CD14-positive monocyte (primary cell): ENCODE measurements at regions not wholly inside any gene's neighbourhood (a gene's known extent, or its start where the extent isn't known, plus 50 kb on each side); places are given as distances from the start of the nearest gene placed in this dataset.

Source experiments
- DNase-seq, 3 donors: peaks; one replicate each; pipeline ENCODE4 v3.0.0-alpha.2; 2011 to 2022
- H2AFZ ChIP-seq: 2 replicates; pipeline ENCODE4 v1.6.0; 2012; ENCODE audit warnings: mild to moderate bottlenecking, low read depth, low read length, inconsistent platforms; ENCODE audit not compliant: insufficient read depth, poor library complexity, severe bottlenecking
- H3K27ac ChIP-seq, 2 donors: 1 replicate in 1 of 2; 2 replicates in 1 of 2; pipeline ENCODE4 v1.5.1; 2012 to 2013; ENCODE audit warnings: low read length in 2 of 2, control low read depth in 1 of 2, inconsistent platforms in 1 of 2, low read depth in 1 of 2, mild to moderate bottlenecking in 1 of 2
- H3K27me3 ChIP-seq, 2 donors: one replicate each; pipeline versions ENCODE4 v1.6.0 to v1.6.1; 2011 to 2013; ENCODE audit warnings: low read length in 2 of 2; ENCODE audit not compliant: control insufficient read depth in 2 of 2, insufficient read depth in 2 of 2
- H3K36me3 ChIP-seq, 2 donors: replicated peaks in 1 of 2; 1 replicate in 1 of 2; 2 replicates in 1 of 2; pipeline versions ENCODE4 v1.5.1 to v1.6.1; 2012 to 2013; ENCODE audit warnings: low read length in 2 of 2, control low read depth in 1 of 2, inconsistent platforms in 1 of 2, mild to moderate bottlenecking in 1 of 2; ENCODE audit not compliant: insufficient read depth in 2 of 2, control insufficient read depth in 1 of 2
- H3K4me1 ChIP-seq, 2 donors: 1 replicate in 1 of 2; 2 replicates in 1 of 2; pipeline versions ENCODE4 v1.5.1 to v1.6.1; 2012 to 2013; ENCODE audit warnings: low read length in 2 of 2, control low read depth in 1 of 2, inconsistent platforms in 1 of 2, mild to moderate bottlenecking in 1 of 2, moderate library complexity in 1 of 2; ENCODE audit not compliant: insufficient read depth in 2 of 2, control insufficient read depth in 1 of 2
- H3K4me2 ChIP-seq: replicated peaks from 2 replicates; pipeline ENCODE3; 2012; ENCODE audit warnings: low read length, moderate library complexity, mild to moderate bottlenecking; ENCODE audit not compliant: poor library complexity, severe bottlenecking; ENCODE audit errors: extremely low read depth
- H3K4me3 ChIP-seq, 3 experiments: fragments of 200-600 bp in 1 of 3; sonication (generic) in 1 of 3; replicated peaks in 1 of 3; 1 replicate in 2 of 3; 2 replicates in 1 of 3; pipeline ENCODE4 v1.5.1; 2011 to 2013; ENCODE audit warnings: low read length in 3 of 3, mild to moderate bottlenecking in 3 of 3, control low read depth in 2 of 3, low read depth in 2 of 3, inconsistent platforms in 1 of 3, moderate library complexity in 1 of 3
- H3K79me2 ChIP-seq: 2 replicates; pipeline ENCODE4 v1.6.0; 2012; ENCODE audit warnings: mild to moderate bottlenecking, control low read depth, inconsistent platforms, low read length, moderate library complexity; ENCODE audit not compliant: insufficient read depth
- H3K9ac ChIP-seq: 2 replicates; pipeline ENCODE4 v1.6.0; 2017; ENCODE audit warnings: low read length, mild to moderate bottlenecking; ENCODE audit not compliant: insufficient read depth, poor library complexity, severe bottlenecking
- H3K9me3 ChIP-seq, 2 donors: replicated peaks in 1 of 2; 1 replicate in 1 of 2; 2 replicates in 1 of 2; pipeline versions ENCODE4 v1.5.1 to v1.6.1; 2012 to 2013; ENCODE audit warnings: low read length in 2 of 2, control low read depth in 1 of 2; ENCODE audit not compliant: control insufficient read depth in 1 of 2, insufficient read depth in 1 of 2
- H4K20me1 ChIP-seq: 2 replicates; pipeline ENCODE4 v1.6.0; 2012; ENCODE audit warnings: mild to moderate bottlenecking, low read length, control low read depth, moderate library complexity; ENCODE audit not compliant: insufficient read depth
- H3K27ac Mint-ChIP-seq, 7 donors: one replicate each; pipeline ENCODE4 v1.8.0; 2020; ENCODE audit warnings: mild to moderate bottlenecking in 7 of 7, mixed read lengths in 7 of 7, moderate library complexity in 6 of 7, inconsistent platforms in 2 of 7
- H3K27me3 Mint-ChIP-seq, 3 donors: one replicate each; pipeline ENCODE4 v1.8.0; 2021 to 2022; ENCODE audit warnings: low read depth in 3 of 3, mild to moderate bottlenecking in 3 of 3, mixed read lengths in 3 of 3, moderate library complexity in 3 of 3, inconsistent platforms in 1 of 3
- H3K36me3 Mint-ChIP-seq, 2 donors: one replicate each; pipeline ENCODE4 v1.8.0; 2020; ENCODE audit warnings: mixed read lengths in 2 of 2, inconsistent platforms in 1 of 2, mild to moderate bottlenecking in 1 of 2
- H3K4me1 Mint-ChIP-seq: one replicate; pipeline ENCODE4 v1.8.0; 2020; ENCODE audit warnings: mild to moderate bottlenecking, mixed read lengths
- H3K4me3 Mint-ChIP-seq, 2 donors: one replicate each; pipeline ENCODE4 v1.8.0; 2020; ENCODE audit warnings: mild to moderate bottlenecking in 2 of 2, mixed read lengths in 2 of 2, moderate library complexity in 1 of 2
- H3K9me3 Mint-ChIP-seq, 7 donors: one replicate each; pipeline ENCODE4 v1.8.0; 2020 to 2022; ENCODE audit warnings: mixed read lengths in 7 of 7, mild to moderate bottlenecking in 6 of 7, moderate library complexity in 6 of 7, inconsistent platforms in 2 of 7
- WGBS: methylation state at CpG from one replicate; pipeline ENCODE4 v1.1.5; 2013; ENCODE audit warnings: missing lambda C conversion rate; ENCODE audit not compliant: insufficient coverage; 5-methylcytosine and 5-hydroxymethylcytosine counted together
- intact Hi-C, 2 donors: fragments of 100-400 bp; cut with micrococcal nuclease; formaldehyde crosslinking; loops; one replicate each; pipeline versions ENCODE4 v1.15.0 to v1.15.1; 2023
- TF ChIP-seq, protein P1 (sequence below): fragments of 200-600 bp; IDR thresholded peaks from one replicate; pipeline ENCODE4 v1.8.0; 2022; ENCODE audit warnings: antibody characterized with exemption, mild to moderate bottlenecking

DNA sequence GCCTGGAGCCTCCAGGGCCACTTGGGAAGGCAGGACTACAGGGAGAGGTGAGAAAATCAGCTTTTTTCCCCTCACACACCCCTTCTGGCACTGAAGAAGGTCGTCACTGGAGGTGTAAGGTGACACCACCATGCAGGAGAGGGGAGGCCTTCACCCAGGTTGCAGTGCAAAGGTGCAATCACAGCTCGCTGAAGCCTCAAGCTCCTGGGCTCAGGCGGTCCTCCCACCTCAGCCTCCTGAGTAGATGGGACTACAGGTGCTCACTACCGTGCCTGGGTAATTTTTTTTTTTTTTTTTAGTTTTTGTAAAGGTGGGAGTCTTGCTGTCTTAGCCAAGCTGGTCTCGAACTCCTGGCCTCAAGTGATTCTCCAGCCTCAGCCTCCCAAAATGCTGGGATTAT is 93.6 kb downstream of the TNFAIP2 start:
- H3K4me3 Mint-ChIP-seq = no peak overlapping the region
- Histone ChIP-seq H3K27ac (no peak overlapping the region), H3K9me3 (peaks cover 0 to 5% of the 10 kb centered on the region in 2 donors), H3K4me2 (no peak overlapping the region), H3K36me3 (no peaks in the 10 kb centered on the region), H3K4me3 (no peak overlapping the region), H2AFZ (no peak overlapping the region), H3K4me1 (no peaks in the 10 kb centered on the region), H3K9ac (no peak overlapping the region), H3K79me2 (no peaks in the 10 kb centered on the region), H4K20me1 (no peaks in the 10 kb centered on the region), H3K27me3 (peaks cover 23 to 45% of the 10 kb centered on the region in 2 donors)
- WGBS = no CpG with 5 or more reads among the region's 5 CpGs
- H3K4me1 Mint-ChIP-seq = no peaks in the 10 kb centered on the region
- no peak overlapping the region for H3K27ac Mint-ChIP-seq
- H3K9me3 Mint-ChIP-seq = peaks cover 0 to 16% (median 4%) of the 10 kb centered on the region in 7 donors
- DNase-seq = no peak
- H3K27me3 Mint-ChIP-seq = peaks cover 39 to 62% (median 49%) of the 10 kb centered on the region in 3 donors
- intact Hi-C loops = no loop called here
- no peaks in the 10 kb centered on the region for H3K36me3 Mint-ChIP-seq
- TF ChIP-seq, protein P1, sequence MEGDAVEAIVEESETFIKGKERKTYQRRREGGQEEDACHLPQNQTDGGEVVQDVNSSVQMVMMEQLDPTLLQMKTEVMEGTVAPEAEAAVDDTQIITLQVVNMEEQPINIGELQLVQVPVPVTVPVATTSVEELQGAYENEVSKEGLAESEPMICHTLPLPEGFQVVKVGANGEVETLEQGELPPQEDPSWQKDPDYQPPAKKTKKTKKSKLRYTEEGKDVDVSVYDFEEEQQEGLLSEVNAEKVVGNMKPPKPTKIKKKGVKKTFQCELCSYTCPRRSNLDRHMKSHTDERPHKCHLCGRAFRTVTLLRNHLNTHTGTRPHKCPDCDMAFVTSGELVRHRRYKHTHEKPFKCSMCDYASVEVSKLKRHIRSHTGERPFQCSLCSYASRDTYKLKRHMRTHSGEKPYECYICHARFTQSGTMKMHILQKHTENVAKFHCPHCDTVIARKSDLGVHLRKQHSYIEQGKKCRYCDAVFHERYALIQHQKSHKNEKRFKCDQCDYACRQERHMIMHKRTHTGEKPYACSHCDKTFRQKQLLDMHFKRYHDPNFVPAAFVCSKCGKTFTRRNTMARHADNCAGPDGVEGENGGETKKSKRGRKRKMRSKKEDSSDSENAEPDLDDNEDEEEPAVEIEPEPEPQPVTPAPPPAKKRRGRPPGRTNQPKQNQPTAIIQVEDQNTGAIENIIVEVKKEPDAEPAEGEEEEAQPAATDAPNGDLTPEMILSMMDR = no peak

DNA sequence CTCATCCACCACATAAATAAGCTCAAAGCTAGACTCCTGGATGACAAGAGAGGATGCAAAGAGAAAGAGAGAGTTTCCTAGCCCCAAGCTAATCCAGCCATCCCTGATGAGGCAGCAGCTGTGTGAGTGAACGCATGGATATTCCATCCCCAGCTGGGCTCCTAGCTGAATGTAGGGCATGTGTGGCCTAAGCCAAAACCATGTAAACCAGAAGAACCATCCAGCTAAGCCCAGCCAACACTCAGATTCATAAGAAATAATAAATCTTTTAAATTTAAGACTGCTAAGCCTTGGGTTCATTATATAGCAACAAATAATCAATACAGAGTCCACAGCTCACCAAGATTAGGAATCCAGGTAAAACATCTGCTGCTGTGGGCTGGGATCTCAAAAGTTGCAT is 94.3 kb downstream of the TNFAIP2 start:
- H3K9ac ChIP-seq = no peak overlapping the region
- H3K4me2 ChIP-seq = no peak overlapping the region
- no peaks in the 10 kb centered on the region for H3K4me1 Mint-ChIP-seq
- H3K36me3 ChIP-seq = no peaks in the 10 kb centered on the region
- TF ChIP-seq, protein P1 = no peak
- peaks cover 44 to 63% (median 54%) of the 10 kb centered on the region in 3 donors for H3K27me3 Mint-ChIP-seq
- peaks cover 0 to 5% of the 10 kb centered on the region in 2 donors for H3K9me3 ChIP-seq
- H3K4me1 ChIP-seq = no peaks in the 10 kb centered on the region
- H4K20me1 ChIP-seq = no peaks in the 10 kb centered on the region
- H3K27ac Mint-ChIP-seq = no peak overlapping the region
- peaks cover 23 to 50% of the 10 kb centered on the region in 2 donors for H3K27me3 ChIP-seq
- no peak overlapping the region for H2AFZ ChIP-seq
- H3K4me3 ChIP-seq = no peak overlapping the region
- H3K27ac ChIP-seq = no peak overlapping the region
- H3K9me3 Mint-ChIP-seq = peaks cover 0 to 16% (median 3%) of the 10 kb centered on the region in 7 donors
- WGBS = no CpG with 5 or more reads among the region's 1 CpG
- no peak overlapping the region for H3K4me3 Mint-ChIP-seq
- no peaks in the 10 kb centered on the region for H3K79me2 ChIP-seq
- H3K36me3 Mint-ChIP-seq = no peaks in the 10 kb centered on the region
- no peak for DNase-seq
- intact Hi-C loops = no loop called here
